GM12878 (cell line): ENCODE measurements at regions not wholly inside any gene's neighbourhood (a gene's known extent, or its start where the extent isn't known, plus 50 kb on each side); places are given as distances from the start of the nearest gene placed in this dataset.

Experiments
- ATAC-seq: fragments of 200-7000 bp; cut with Tn5 transposase; 3 replicates; pipeline ENCODE4 v1.9.1; 2020; ENCODE audit warnings: mild to moderate bottlenecking, moderate library complexity
- BruUV-seq: library from RNA; stranded (reverse); fragments of 400-500 nt; replicated peaks from 2 replicates; lab custom pipeline; 2021; lab: Mats Ljungman, UMichigan
- CTCF ChIA-PET: fragments of 300-600 bp; sonication (Branson Sonifier 250); formaldehyde crosslinking; extraction: SDS; loops from one replicate; lab custom pipeline; 2021; ENCODE audit warnings: inconsistent platforms; lab: Yijun Ruan, JAX
- POLR2A ChIA-PET: fragments of 350-600 bp; formaldehyde crosslinking; extraction: SDS; loops from one replicate; lab custom pipeline; 2021; ENCODE audit warnings: inconsistent platforms; lab: Charles Lee
- RAD21 ChIA-PET: fragments of 300-600 bp; sonication (Branson Sonifier 250); formaldehyde crosslinking; loops from one replicate; lab custom pipeline; 2023; ENCODE audit warnings: antibody characterized with exemption; ENCODE audit not compliant: unreplicated experiment; lab: Charles Lee
- SMC1A ChIA-PET: fragments of 300-600 bp; sonication (Branson Sonifier 250); formaldehyde crosslinking; loops from one replicate; lab custom pipeline; 2023; ENCODE audit not compliant: unreplicated experiment, uncharacterized antibody; lab: Charles Lee
- DNase-seq: peaks from one replicate; pipeline ENCODE4 v3.0.0-alpha.2; 2011; ENCODE audit warnings: low read depth, low spot score
- FAIRE-seq: peaks from 3 replicates; lab custom pipeline; 2011; peaks lifted over from hg19 to GRCh38; lab: Jason Lieb, UNC
- H2AFZ ChIP-seq: 2 replicates; pipeline ENCODE4 v1.6.0; 2011; ENCODE audit warnings: low read depth, low read length, control low read depth; ENCODE audit not compliant: control insufficient read depth
- H3K27ac ChIP-seq: 2 replicates; pipeline ENCODE4 v1.5.1; 2011; ENCODE audit warnings: control low read depth; ENCODE audit not compliant: control insufficient read depth, insufficient read depth
- H3K27me3 ChIP-seq, 2 experiments: replicated peaks in 1 of 2; 2 replicates each; pipeline versions ENCODE4 v1.6.0 to v1.6.1; 2011; ENCODE audit warnings: low read length in 1 of 2; ENCODE audit not compliant: control insufficient read depth in 2 of 2, insufficient read depth in 2 of 2
- H3K36me3 ChIP-seq, 2 experiments: 2 replicates each; pipeline ENCODE4 v1.5.1; 2011; ENCODE audit warnings: low read length in 1 of 2; ENCODE audit not compliant: control insufficient read depth in 2 of 2, insufficient read depth in 2 of 2
- H3K4me1 ChIP-seq: 2 replicates; pipeline ENCODE4 v1.6.1; 2011; ENCODE audit warnings: mild to moderate bottlenecking, low read length, moderate library complexity, mixed read lengths; ENCODE audit not compliant: control insufficient read depth, insufficient read depth
- H3K4me2 ChIP-seq: 2 replicates; pipeline ENCODE4 v1.6.0; 2011; ENCODE audit warnings: control low read depth; ENCODE audit not compliant: control insufficient read depth, insufficient read depth
- H3K4me3 ChIP-seq: fragments of 200-600 bp; sonication (generic); 2 replicates; pipeline ENCODE4 v1.5.1; 2016
- H3K79me2 ChIP-seq: 2 replicates; pipeline ENCODE4 v1.6.0; 2011; ENCODE audit warnings: low read length; ENCODE audit not compliant: control insufficient read depth, insufficient read depth
- H3K9ac ChIP-seq: 2 replicates; pipeline ENCODE4 v1.8.0; 2011; ENCODE audit warnings: low read length, control low read depth, mixed read lengths; ENCODE audit not compliant: control insufficient read depth, insufficient read depth
- H3K9me3 ChIP-seq: replicated peaks from 3 replicates; pipeline ENCODE4 v1.5.1; 2011; ENCODE audit warnings: mild to moderate bottlenecking, low read length; ENCODE audit not compliant: control insufficient read depth, insufficient read depth
- H4K20me1 ChIP-seq: 2 replicates; pipeline ENCODE4 v1.6.0; 2011; ENCODE audit not compliant: control insufficient read depth, insufficient read depth
- HDAC2 ChIP-seq: fragments of 200-600 bp; sonication (generic); IDR thresholded peaks from 2 replicates; pipeline ENCODE4 v1.6.1; 2017
- JUND ChIP-seq: IDR thresholded peaks from 2 replicates; pipeline ENCODE4 v1.6.1; 2012; ENCODE audit warnings: low read depth, mild to moderate bottlenecking, low read length, improper control_type of control experiment, moderate library complexity
- KDM1A ChIP-seq: fragments of 200-600 bp; sonication (generic); IDR thresholded peaks from 2 replicates; pipeline ENCODE4 v1.6.1; 2016; ENCODE audit warnings: borderline replicate concordance
- LARP7 ChIP-seq: fragments of 450-650 bp; IDR thresholded peaks from 2 replicates; pipeline ENCODE4 v1.6.1; 2017; ENCODE audit warnings: mild to moderate bottlenecking
- MXI1 ChIP-seq: fragments of 150-350 bp; IDR thresholded peaks from 2 replicates; pipeline ENCODE4 v1.6.1; 2011; ENCODE audit warnings: low read depth, mild to moderate bottlenecking, inconsistent platforms, low read length, improper control_type of control experiment
- PAX8 ChIP-seq: fragments of 450-650 bp; IDR thresholded peaks from 2 replicates; pipeline ENCODE4 v1.6.1; 2017; ENCODE audit warnings: mild to moderate bottlenecking, moderate library complexity
- TCF12 ChIP-seq: IDR thresholded peaks from 2 replicates; pipeline ENCODE4 v1.6.1; 2011; ENCODE audit warnings: low read depth, mild to moderate bottlenecking, low read length
- TCF3 ChIP-seq: IDR thresholded peaks from 2 replicates; pipeline ENCODE4 v1.6.1; 2012; ENCODE audit warnings: low read depth, mild to moderate bottlenecking, low read length, borderline replicate concordance; ENCODE audit not compliant: insufficient read depth
- WGBS: methylation state at CpG from one replicate; pipeline ENCODE4 v1.1.6; 2016; ENCODE audit warnings: low lambda C conversion rate; ENCODE audit not compliant: insufficient replicate concordance, insufficient coverage; ENCODE audit errors: missing lambda C conversion rate; 5-methylcytosine and 5-hydroxymethylcytosine counted together
- in situ Hi-C: fragments of 300-500 bp; cut with MboI; formaldehyde crosslinking; loops from 9 replicates; pipeline ENCODE4 v1.14.3; 2018; ENCODE audit warnings: mixed read lengths
- intact Hi-C: fragments of 100-400 bp; cut with micrococcal nuclease; formaldehyde crosslinking; loops from one replicate; pipeline ENCODE4 v1.14.2; 2022; ENCODE audit not compliant: unreplicated experiment
- TF ChIP-seq, protein P1 (sequence below): IDR thresholded peaks from 2 replicates; pipeline ENCODE4 v1.6.1; 2012; ENCODE audit warnings: low read length, inconsistent platforms
- TF ChIP-seq, protein P2 (sequence below): IDR thresholded peaks from 2 replicates; pipeline ENCODE4 v1.6.1; 2011; ENCODE audit warnings: low read depth, low read length, improper control_type of control experiment, borderline replicate concordance

DNA sequence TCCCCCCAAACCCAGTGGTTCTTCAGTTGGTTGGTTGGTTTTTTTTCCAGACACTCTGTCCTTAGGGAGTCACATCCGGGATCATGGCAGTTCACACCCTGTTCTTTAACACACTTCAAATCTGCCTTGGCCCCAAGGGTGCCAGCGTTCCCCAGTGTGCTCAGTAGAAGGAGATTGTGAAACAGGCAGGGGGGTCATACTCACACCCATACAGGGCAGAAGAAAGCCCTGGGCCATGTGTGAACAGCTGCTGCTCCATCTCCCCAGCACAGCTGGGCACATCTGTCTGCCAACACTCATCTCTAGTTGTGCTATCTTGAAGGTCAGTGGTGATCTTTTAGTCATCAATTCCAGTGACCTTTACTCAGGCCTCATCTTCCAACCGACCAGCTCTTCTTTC is 64.4 kb upstream of the FUT8 start:
- H3K36me3 ChIP-seq: no peaks in the 10 kb centered on the region
- no peaks in the 10 kb centered on the region; the same call in none of the 2 replicates for H3K79me2 ChIP-seq
- H3K4me3 ChIP-seq: no peak overlapping the region
- intact Hi-C loops: no loop called here
- in situ Hi-C loops: no loop called here
- H3K9ac ChIP-seq: no peak overlapping the region
- BruUV-seq: no TSS peak
- SMC1A ChIA-PET: interaction anchor here (0.9 to 11.3 kb wide), 3 partner anchors 11 to 29 kb away, joined by 3 to 135 read pairs (median 4); no protein-coding TSS in a partner anchor
- no peak overlapping the region for H3K4me2 ChIP-seq
- WGBS: 15% methylated on average over 3 of the region's 3 CpGs
- 0 out of 3 replicates have a peak, but pooled peaks have one; percentile 6 for ATAC-seq
- H3K27ac ChIP-seq: no peak overlapping the region
- RAD21 ChIA-PET: no interaction called here
- POLR2A ChIA-PET: interaction anchor here (0.7 kb wide), 1 partner anchor 163 kb away, joined by 4 read pairs; no protein-coding TSS in a partner anchor
- H4K20me1 ChIP-seq: no peaks in the 10 kb centered on the region
- no peaks in the 10 kb centered on the region for H3K27me3 ChIP-seq
- peaks cover 14% of the 10 kb centered on the region for H3K4me1 ChIP-seq
- no peak overlapping the region for H2AFZ ChIP-seq
- no peaks in the 10 kb centered on the region for H3K9me3 ChIP-seq
- FAIRE-seq: no peak
- CTCF ChIA-PET: interaction anchor here (0.7 to 2.7 kb wide), 4 partner anchors 26 to 90 kb away, joined by 3 to 9 read pairs (median 3); no protein-coding TSS in a partner anchor
- TF ChIP-seq TCF12: peak; percentile 79
- TF ChIP-seq, protein P1, sequence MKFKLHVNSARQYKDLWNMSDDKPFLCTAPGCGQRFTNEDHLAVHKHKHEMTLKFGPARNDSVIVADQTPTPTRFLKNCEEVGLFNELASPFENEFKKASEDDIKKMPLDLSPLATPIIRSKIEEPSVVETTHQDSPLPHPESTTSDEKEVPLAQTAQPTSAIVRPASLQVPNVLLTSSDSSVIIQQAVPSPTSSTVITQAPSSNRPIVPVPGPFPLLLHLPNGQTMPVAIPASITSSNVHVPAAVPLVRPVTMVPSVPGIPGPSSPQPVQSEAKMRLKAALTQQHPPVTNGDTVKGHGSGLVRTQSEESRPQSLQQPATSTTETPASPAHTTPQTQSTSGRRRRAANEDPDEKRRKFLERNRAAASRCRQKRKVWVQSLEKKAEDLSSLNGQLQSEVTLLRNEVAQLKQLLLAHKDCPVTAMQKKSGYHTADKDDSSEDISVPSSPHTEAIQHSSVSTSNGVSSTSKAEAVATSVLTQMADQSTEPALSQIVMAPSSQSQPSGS: no peak
- peak; percentile 86; the same call in 1 of the 2 replicates for TF ChIP-seq TCF3
- no peak for DNase-seq

DNA sequence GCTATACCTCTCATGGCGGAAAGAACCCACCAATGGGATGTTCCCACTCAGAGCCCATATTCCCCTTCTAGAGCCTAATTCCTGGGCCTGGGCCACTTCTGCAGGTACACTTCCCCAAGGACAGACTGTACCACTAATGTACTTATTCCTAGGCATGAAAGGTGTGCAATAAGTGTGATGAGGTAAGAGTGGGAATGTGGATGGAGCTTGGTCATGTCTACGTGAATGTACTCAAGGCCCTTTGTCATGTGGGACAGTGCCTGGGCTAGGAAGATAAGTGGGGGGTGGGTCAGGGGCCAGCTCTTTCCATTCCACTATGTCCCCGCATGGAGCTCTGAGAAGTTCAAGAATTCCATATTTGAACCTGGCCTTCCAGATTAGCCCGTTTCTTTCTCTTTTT is 63.4 kb upstream of the FUT8 start:
- Histone ChIP-seq H3K36me3 (no peaks in the 10 kb centered on the region), H4K20me1 (no peaks in the 10 kb centered on the region), H3K4me2 (no peak overlapping the region), H3K9ac (no peak overlapping the region), H3K4me3 (no peak overlapping the region), H3K4me1 (peaks cover 23% of the 10 kb centered on the region), H3K9me3 (no peaks in the 10 kb centered on the region), H3K27ac (no peak overlapping the region), H3K27me3 (no peaks in the 10 kb centered on the region), H2AFZ (no peak overlapping the region), H3K79me2 (no peaks in the 10 kb centered on the region; the same call in none of the 2 replicates)
- intact Hi-C loops (no loop called here), in situ Hi-C loops (no loop called here)
- ATAC-seq (no peak), FAIRE-seq (no peak), DNase-seq (no peak)
- ChIA-PET POLR2A (interaction anchor here (0.9 to 1.1 kb wide), 2 partner anchors 11 to 29 kb away, joined by 3 to 4 read pairs; no protein-coding TSS in a partner anchor), CTCF (interaction anchor here (0.9 to 2.7 kb wide), 3 partner anchors 27 to 63 kb away, joined by 3 to 9 read pairs (median 3); no protein-coding TSS in a partner anchor), RAD21 (interaction anchor here (0.8 to 8.9 kb wide), 2 partner anchors 31 to 53 kb away, joined by 3 to 91 read pairs; no protein-coding TSS in a partner anchor), SMC1A (interaction anchor here (0.6 to 11.3 kb wide), 6 partner anchors 11 to 493 kb away, joined by 3 to 135 read pairs (median 4); no protein-coding TSS in a partner anchor)
- WGBS: 99% methylated on average over 4 of the region's 4 CpGs
- TF ChIP-seq MXI1 (no peak), JUND (no peak), KDM1A (no peak), LARP7 (no peak), HDAC2 (no peak), PAX8 (no peak)
- TF ChIP-seq, protein P2, sequence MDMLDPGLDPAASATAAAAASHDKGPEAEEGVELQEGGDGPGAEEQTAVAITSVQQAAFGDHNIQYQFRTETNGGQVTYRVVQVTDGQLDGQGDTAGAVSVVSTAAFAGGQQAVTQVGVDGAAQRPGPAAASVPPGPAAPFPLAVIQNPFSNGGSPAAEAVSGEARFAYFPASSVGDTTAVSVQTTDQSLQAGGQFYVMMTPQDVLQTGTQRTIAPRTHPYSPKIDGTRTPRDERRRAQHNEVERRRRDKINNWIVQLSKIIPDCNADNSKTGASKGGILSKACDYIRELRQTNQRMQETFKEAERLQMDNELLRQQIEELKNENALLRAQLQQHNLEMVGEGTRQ: no peak
- BruUV-seq: no TSS peak
